ENCODE measurements at regions not wholly inside any gene's neighbourhood (a gene's known extent, or its start where the extent isn't known, plus 50 kb on each side); places are given as distances from the start of the nearest gene placed in this dataset.

DNA sequence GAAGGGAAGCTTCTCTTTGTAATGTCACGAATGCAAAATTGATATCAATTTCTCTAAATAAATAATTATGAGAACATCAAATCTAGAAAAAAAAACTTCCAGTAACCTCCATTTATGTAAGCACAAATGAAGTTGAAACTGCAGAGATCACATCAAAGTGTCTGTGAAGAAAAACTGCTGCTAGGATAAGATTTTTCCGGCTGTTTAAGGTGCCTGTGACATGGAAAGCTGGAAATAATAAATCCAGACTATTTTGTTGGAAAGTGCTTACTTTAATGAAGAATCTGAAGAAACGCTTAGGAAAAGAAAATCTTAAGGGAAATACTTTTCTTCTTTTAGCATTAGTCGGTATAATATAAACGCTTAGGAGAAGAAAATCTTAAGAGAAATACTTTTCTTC, 57.0 kb downstream of the CHRM3 start:
- H3K9ac ChIP-seq (ENCODE audit: low read length), result no peak overlapping the region
- H4K20me1 ChIP-seq (ENCODE audit: insufficient read depth, low read length), result no peaks in the 10 kb centered on the region
- no peak overlapping the region for H3K4me2 ChIP-seq (ENCODE audit: low read depth, low read length)
- no peaks in the 10 kb centered on the region for H3K9me3 ChIP-seq (replicated peaks; ENCODE audit: insufficient read depth, low read length)
- H3K27ac ChIP-seq (ENCODE audit: low read length), result no peak overlapping the region
- H3K79me2 ChIP-seq (ENCODE audit: low read length), result no peaks in the 10 kb centered on the region
- H3K36me3 ChIP-seq (replicated peaks; ENCODE audit: insufficient read depth, low read length), result no peaks in the 10 kb centered on the region
- H3K9me2 ChIP-seq (replicated peaks; ENCODE audit: insufficient read depth, low read length), result no peaks in the 10 kb centered on the region
- no peak overlapping the region for H2AFZ ChIP-seq (ENCODE audit: low read length)
- no peak for DNase-seq
- H3K4me1 ChIP-seq (ENCODE audit: low read length), result no peaks in the 10 kb centered on the region
- no peak for TF ChIP-seq EZH2phosphoT487 (IDR thresholded peaks at IDR 0.05; ENCODE audit: low read length)
- TF ChIP-seq EZH2 (optimal IDR thresholded peaks at IDR 0.05; ENCODE audit: low read depth, low read length), result no peak
- TF ChIP-seq, protein P1, sequence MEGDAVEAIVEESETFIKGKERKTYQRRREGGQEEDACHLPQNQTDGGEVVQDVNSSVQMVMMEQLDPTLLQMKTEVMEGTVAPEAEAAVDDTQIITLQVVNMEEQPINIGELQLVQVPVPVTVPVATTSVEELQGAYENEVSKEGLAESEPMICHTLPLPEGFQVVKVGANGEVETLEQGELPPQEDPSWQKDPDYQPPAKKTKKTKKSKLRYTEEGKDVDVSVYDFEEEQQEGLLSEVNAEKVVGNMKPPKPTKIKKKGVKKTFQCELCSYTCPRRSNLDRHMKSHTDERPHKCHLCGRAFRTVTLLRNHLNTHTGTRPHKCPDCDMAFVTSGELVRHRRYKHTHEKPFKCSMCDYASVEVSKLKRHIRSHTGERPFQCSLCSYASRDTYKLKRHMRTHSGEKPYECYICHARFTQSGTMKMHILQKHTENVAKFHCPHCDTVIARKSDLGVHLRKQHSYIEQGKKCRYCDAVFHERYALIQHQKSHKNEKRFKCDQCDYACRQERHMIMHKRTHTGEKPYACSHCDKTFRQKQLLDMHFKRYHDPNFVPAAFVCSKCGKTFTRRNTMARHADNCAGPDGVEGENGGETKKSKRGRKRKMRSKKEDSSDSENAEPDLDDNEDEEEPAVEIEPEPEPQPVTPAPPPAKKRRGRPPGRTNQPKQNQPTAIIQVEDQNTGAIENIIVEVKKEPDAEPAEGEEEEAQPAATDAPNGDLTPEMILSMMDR (IDR thresholded peaks at IDR 0.05; ENCODE audit: low read length), result no peak
- no peaks in the 10 kb centered on the region for H3K27me3 ChIP-seq (replicated peaks; ENCODE audit: insufficient read depth, low read length)
- H3F3A ChIP-seq (ENCODE audit: insufficient read depth, low read length), result no peaks in the 10 kb centered on the region
- H3K4me3 ChIP-seq (ENCODE audit: low read length), result no peak overlapping the region

GRCh38 chr1:239446611-239447010, 60.2 kb downstream of the CHRM3 start:
- Histone ChIP-seq H4K20me1 (ENCODE audit: insufficient read depth, low read length) (no peaks in the 10 kb centered on the region), H3K4me3 (ENCODE audit: low read length) (no peak overlapping the region), H3K4me2 (ENCODE audit: low read depth, low read length) (no peak overlapping the region), H3K4me1 (ENCODE audit: low read length) (no peaks in the 10 kb centered on the region), H3K9me2 (replicated peaks; ENCODE audit: insufficient read depth, low read length) (no peaks in the 10 kb centered on the region), H2AFZ (ENCODE audit: low read length) (no peak overlapping the region), H3K27ac (ENCODE audit: low read length) (no peak overlapping the region), H3F3A (ENCODE audit: insufficient read depth, low read length) (no peaks in the 10 kb centered on the region), H3K79me2 (ENCODE audit: low read length) (no peaks in the 10 kb centered on the region), H3K27me3 (replicated peaks; ENCODE audit: insufficient read depth, low read length) (no peaks in the 10 kb centered on the region), H3K9me3 (replicated peaks; ENCODE audit: insufficient read depth, low read length) (no peaks in the 10 kb centered on the region), H3K36me3 (replicated peaks; ENCODE audit: insufficient read depth, low read length) (no peaks in the 10 kb centered on the region), H3K9ac (ENCODE audit: low read length) (no peak overlapping the region)
- TF ChIP-seq, protein P1 (IDR thresholded peaks at IDR 0.05; ENCODE audit: low read length), result no peak
- no peak for TF ChIP-seq EZH2 (optimal IDR thresholded peaks at IDR 0.05; ENCODE audit: low read depth, low read length)
- no peak for TF ChIP-seq EZH2phosphoT487 (IDR thresholded peaks at IDR 0.05; ENCODE audit: low read length)
- no peak for DNase-seq

DNA sequence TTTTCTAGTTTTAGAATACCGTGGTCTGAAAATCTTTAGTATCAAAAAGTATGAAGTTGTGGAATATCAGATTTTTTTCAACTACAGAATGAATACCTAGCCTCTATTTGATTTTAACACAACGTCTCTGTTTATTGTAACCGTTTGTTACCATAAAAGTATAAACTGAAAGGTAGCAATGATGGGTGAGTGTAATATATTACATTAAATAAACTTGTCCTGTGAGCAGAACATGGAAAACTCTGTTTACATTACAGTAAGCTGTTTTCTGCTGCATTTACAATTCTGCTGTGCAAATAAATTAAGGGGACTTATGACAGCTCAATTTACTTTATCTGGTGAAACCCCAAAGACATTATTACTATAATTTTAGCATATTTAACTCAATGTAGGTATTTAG, 62.5 kb downstream of the CHRM3 start:
- no peak for TF ChIP-seq EZH2 (optimal IDR thresholded peaks at IDR 0.05; ENCODE audit: low read depth, low read length)
- TF ChIP-seq, protein P1 (IDR thresholded peaks at IDR 0.05; ENCODE audit: low read length), result no peak
- no peak for TF ChIP-seq EZH2phosphoT487 (IDR thresholded peaks at IDR 0.05; ENCODE audit: low read length)
- H3K4me2 ChIP-seq (ENCODE audit: low read depth, low read length), result no peak overlapping the region
- no peaks in the 10 kb centered on the region for H3F3A ChIP-seq (ENCODE audit: insufficient read depth, low read length)
- no peaks in the 10 kb centered on the region for H3K9me2 ChIP-seq (replicated peaks; ENCODE audit: insufficient read depth, low read length)
- no peaks in the 10 kb centered on the region for H3K4me1 ChIP-seq (ENCODE audit: low read length)
- H3K9ac ChIP-seq (ENCODE audit: low read length), result no peak overlapping the region
- no peak overlapping the region for H2AFZ ChIP-seq (ENCODE audit: low read length)
- no peaks in the 10 kb centered on the region for H3K27me3 ChIP-seq (replicated peaks; ENCODE audit: insufficient read depth, low read length)
- H3K4me3 ChIP-seq (ENCODE audit: low read length), result no peak overlapping the region
- no peak for DNase-seq
- H3K79me2 ChIP-seq (ENCODE audit: low read length), result no peaks in the 10 kb centered on the region
- no peaks in the 10 kb centered on the region for H3K36me3 ChIP-seq (replicated peaks; ENCODE audit: insufficient read depth, low read length)
- H3K27ac ChIP-seq (ENCODE audit: low read length), result no peak overlapping the region
- H3K9me3 ChIP-seq (replicated peaks; ENCODE audit: insufficient read depth, low read length), result no peaks in the 10 kb centered on the region
- no peaks in the 10 kb centered on the region for H4K20me1 ChIP-seq (ENCODE audit: insufficient read depth, low read length)
